ENCODE measurements at regions not wholly inside any gene's neighbourhood (a gene's known extent, or its start where the extent isn't known, plus 50 kb on each side); places are given as distances from the start of the nearest gene placed in this dataset.

- TF ChIP-seq CTCF (conservative IDR thresholded peaks at IDR 0.05; ENCODE audit: low read length): no peak
- DNase-seq (ENCODE audit: low read depth): no peak
- no peak overlapping the region for H3K4me3 ChIP-seq (ENCODE audit: low read length)
Measured at GRCh38 chr2:59986511-59986910, 566.9 kb downstream of the BCL11A start.

GRCh38 chr2:59985923-59986322, 567.5 kb downstream of the BCL11A start:
- no peak for DNase-seq (ENCODE audit: low read depth)
- TF ChIP-seq CTCF (conservative IDR thresholded peaks at IDR 0.05; ENCODE audit: low read length): no peak
- H3K4me3 ChIP-seq (ENCODE audit: low read length): no peak overlapping the region

GRCh38 chr2:59974051-59974766, 579.2 kb downstream of the BCL11A start:
- no peak for TF ChIP-seq CTCF (conservative IDR thresholded peaks at IDR 0.05; ENCODE audit: low read length)
- no peak for DNase-seq (ENCODE audit: low read depth)
- no peak overlapping the region for H3K4me3 ChIP-seq (ENCODE audit: low read length)

GRCh38 chr2:59969161-59969560, 584.3 kb downstream of the BCL11A start:
- no peak overlapping the region for H3K4me3 ChIP-seq (ENCODE audit: low read length)
- TF ChIP-seq CTCF (conservative IDR thresholded peaks at IDR 0.05; ENCODE audit: low read length): no peak
- DNase-seq (ENCODE audit: low read depth): no peak

- no peak overlapping the region for H3K4me3 ChIP-seq (ENCODE audit: low read length)
- no peak for DNase-seq (ENCODE audit: low read depth)
- no peak for TF ChIP-seq CTCF (conservative IDR thresholded peaks at IDR 0.05; ENCODE audit: low read length)
Measured at GRCh38 chr2:59968441-59968840, 585.0 kb downstream of the BCL11A start.

GRCh38 chr2:59967691-59968090, 585.8 kb downstream of the BCL11A start:
- no peak for TF ChIP-seq CTCF (conservative IDR thresholded peaks at IDR 0.05; ENCODE audit: low read length)
- no peak overlapping the region for H3K4me3 ChIP-seq (ENCODE audit: low read length)
- DNase-seq (ENCODE audit: low read depth): no peak

GRCh38 chr2:59963157-59963556, 590.3 kb downstream of the BCL11A start:
- no peak for TF ChIP-seq CTCF (conservative IDR thresholded peaks at IDR 0.05; ENCODE audit: low read length)
- no peak for DNase-seq (ENCODE audit: low read depth)
- H3K4me3 ChIP-seq (ENCODE audit: low read length): no peak overlapping the region
